Stimulated activated CD4-positive, alpha-beta T cell treated with anti-CD3 and anti-CD28 coated beads, Interleukin-15, amount 100 ng/mL, for 48 hours (primary cell): ENCODE measurements at regions not wholly inside any gene's neighbourhood (a gene's known extent, or its start where the extent isn't known, plus 50 kb on each side); places are given as distances from the start of the nearest gene placed in this dataset.

Experiments
- DNase-seq, 2 donors: peaks; one replicate each; pipeline ENCODE4 v3.0.0-alpha.2; 2020; ENCODE audit warnings: low read depth in 2 of 2

GRCh38 chr4:153034681-153035080 is 98.6 kb downstream of the FHDC1 start:
- DNase-seq: no peak

- no peak for DNase-seq
Observed at GRCh38 chr4:153036931-153037482, 100.9 kb downstream of the FHDC1 start.

- DNase-seq: no peak
Observed at GRCh38 chr4:153038623-153039311, 102.6 kb downstream of the FHDC1 start.

GRCh38 chr4:153039542-153040185 is 103.5 kb downstream of the FHDC1 start:
- no peak for DNase-seq

- no peak for DNase-seq
Observed at GRCh38 chr4:153040677-153041076, 104.6 kb downstream of the FHDC1 start.

GRCh38 chr4:153044036-153044435 is 107.9 kb downstream of the FHDC1 start:
- no peak for DNase-seq

- DNase-seq: no peak
Observed at GRCh38 chr4:153045111-153045982, 109.2 kb downstream of the FHDC1 start.

GRCh38 chr4:153058671-153059060 is 122.5 kb downstream of the FHDC1 start:
- no peak for DNase-seq

- no peak for DNase-seq
Observed at GRCh38 chr4:153060196-153060595, 124.1 kb downstream of the FHDC1 start.

- DNase-seq: no peak
Observed at GRCh38 chr4:153061971-153062370, 125.8 kb downstream of the FHDC1 start.

GRCh38 chr4:153062652-153063168 is 126.6 kb downstream of the FHDC1 start:
- DNase-seq: no peak

- DNase-seq: no peak
Observed at GRCh38 chr4:153063490-153063889, 127.4 kb downstream of the FHDC1 start.

GRCh38 chr4:153064571-153064970 is 128.4 kb downstream of the FHDC1 start:
- DNase-seq: no peak

- no peak for DNase-seq
Observed at GRCh38 chr4:153065276-153065675, 129.2 kb downstream of the FHDC1 start.

- no peak for DNase-seq
Observed at GRCh38 chr4:153067376-153067775, 131.3 kb downstream of the FHDC1 start.

- DNase-seq: no peak
Observed at GRCh38 chr4:153068751-153069150, 132.6 kb downstream of the FHDC1 start.

- DNase-seq: no peak
Observed at GRCh38 chr4:153071958-153072598, 132.2 kb upstream of the TRIM2 start.

- DNase-seq: no peak
Observed at GRCh38 chr4:153072661-153073060, 131.6 kb upstream of the TRIM2 start.

GRCh38 chr4:153074486-153074885 is 129.8 kb upstream of the TRIM2 start:
- DNase-seq: no peak

GRCh38 chr4:153074936-153075630 is 129.2 kb upstream of the TRIM2 start:
- no peak for DNase-seq
